Activated CD4-positive, alpha-beta T cell treated with anti-CD3 and anti-CD28 coated beads for 24 hours (primary cell): ENCODE measurements at regions not wholly inside any gene's neighbourhood (a gene's known extent, or its start where the extent isn't known, plus 50 kb on each side); places are given as distances from the start of the nearest gene placed in this dataset.

Source experiments
- DNase-seq, 2 donors: peaks; one replicate each; pipeline ENCODE4 v3.0.0-alpha.2; 2020; ENCODE audit warnings: low read depth in 2 of 2

GRCh38 chr7:42445691-42446090 is 208.7 kb upstream of the GLI3 start:
- DNase-seq: no peak

GRCh38 chr7:42440951-42441350 is 203.9 kb upstream of the GLI3 start:
- DNase-seq: no peak

- no peak for DNase-seq
These were observed 195.6 kb upstream of the GLI3 start for GRCh38 chr7:42432644-42433043.

GRCh38 chr7:42431873-42432272 is 194.9 kb upstream of the GLI3 start:
- no peak for DNase-seq

GRCh38 chr7:42429339-42429738 is 192.3 kb upstream of the GLI3 start:
- DNase-seq: no peak

- no peak for DNase-seq
These were observed 189.2 kb upstream of the GLI3 start for GRCh38 chr7:42426163-42426562.

GRCh38 chr7:42414941-42415505 is 178.0 kb upstream of the GLI3 start:
- no peak for DNase-seq

- DNase-seq: no peak
These were observed 177.0 kb upstream of the GLI3 start for GRCh38 chr7:42414028-42414427.

- no peak for DNase-seq
These were observed 172.3 kb upstream of the GLI3 start for GRCh38 chr7:42409296-42409695.

- no peak for DNase-seq
These were observed 170.8 kb upstream of the GLI3 start for GRCh38 chr7:42407833-42408232.

GRCh38 chr7:42407021-42407710 is 170.2 kb upstream of the GLI3 start:
- DNase-seq: no peak

- no peak for DNase-seq
These were observed 169.3 kb upstream of the GLI3 start for GRCh38 chr7:42406358-42406757.

GRCh38 chr7:42405782-42406181 is 168.8 kb upstream of the GLI3 start:
- DNase-seq: no peak

- DNase-seq: no peak
These were observed 166.8 kb upstream of the GLI3 start for GRCh38 chr7:42403831-42404230.

GRCh38 chr7:42400961-42401360 is 164.0 kb upstream of the GLI3 start:
- DNase-seq: no peak

- no peak for DNase-seq
These were observed 163.3 kb upstream of the GLI3 start for GRCh38 chr7:42400211-42400772.

GRCh38 chr7:42395607-42396006 is 158.6 kb upstream of the GLI3 start:
- no peak for DNase-seq

GRCh38 chr7:42392826-42393225 is 155.8 kb upstream of the GLI3 start:
- no peak for DNase-seq

- DNase-seq: no peak
These were observed 152.7 kb upstream of the GLI3 start for GRCh38 chr7:42389697-42390096.

- no peak for DNase-seq
These were observed 148.9 kb upstream of the GLI3 start for GRCh38 chr7:42385912-42386311.

GRCh38 chr7:42381161-42381560 is 144.2 kb upstream of the GLI3 start:
- no peak for DNase-seq

GRCh38 chr7:42380401-42380800 is 143.4 kb upstream of the GLI3 start:
- DNase-seq: no peak

GRCh38 chr7:42378149-42378548 is 141.1 kb upstream of the GLI3 start:
- no peak for DNase-seq

- no peak for DNase-seq
These were observed 136.3 kb upstream of the GLI3 start for GRCh38 chr7:42373285-42373684.
